GM12872 (cell line): ENCODE measurements at regions not wholly inside any gene's neighbourhood (a gene's known extent, or its start where the extent isn't known, plus 50 kb on each side); places are given as distances from the start of the nearest gene placed in this dataset.

Source experiments
- TF ChIP-seq, protein P1 (sequence below): IDR thresholded peaks from 3 replicates; pipeline ENCODE4 v1.5.1; 2011; ENCODE audit warnings: low read depth, mild to moderate bottlenecking, low read length, moderate library complexity; ENCODE audit not compliant: insufficient read depth

DNA sequence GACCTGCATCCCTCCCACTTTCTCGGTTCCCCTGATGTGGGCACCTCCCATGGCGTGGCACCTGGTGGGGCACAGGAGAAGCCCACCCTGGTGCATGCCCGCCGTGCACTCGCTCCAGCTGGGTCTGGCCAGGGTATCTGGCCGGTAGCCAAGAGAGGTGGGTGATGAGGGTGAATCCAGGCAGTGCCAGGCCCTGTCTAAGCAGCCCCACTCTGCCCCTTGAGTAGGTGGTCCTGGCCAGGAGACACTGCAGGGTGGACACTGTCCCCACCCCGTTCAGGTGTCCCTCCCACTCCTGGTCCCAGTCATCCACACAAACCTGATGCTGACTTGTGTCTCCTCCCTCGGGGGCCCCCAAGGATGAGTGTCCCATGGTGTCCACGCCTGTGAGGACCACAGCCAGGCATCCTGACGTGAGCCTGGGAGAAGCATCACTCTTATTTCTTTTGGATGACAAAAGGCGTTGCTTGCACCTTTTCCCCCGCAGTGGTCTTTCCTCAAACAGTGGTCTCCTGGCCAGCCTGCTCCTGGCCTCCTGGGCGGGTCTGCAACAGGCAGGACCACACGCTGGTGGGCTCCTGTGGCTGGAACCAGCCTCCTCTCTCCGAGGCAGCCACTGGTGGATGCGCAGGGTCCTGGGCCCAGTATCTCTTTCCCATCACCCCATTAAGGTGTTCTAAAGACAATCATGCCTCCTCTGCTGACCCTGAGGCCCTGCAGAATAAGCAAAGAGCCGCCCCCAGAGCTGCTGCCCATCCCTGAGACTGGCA lies 922.3 kb downstream of the BRD1 start:
- TF ChIP-seq, protein P1, sequence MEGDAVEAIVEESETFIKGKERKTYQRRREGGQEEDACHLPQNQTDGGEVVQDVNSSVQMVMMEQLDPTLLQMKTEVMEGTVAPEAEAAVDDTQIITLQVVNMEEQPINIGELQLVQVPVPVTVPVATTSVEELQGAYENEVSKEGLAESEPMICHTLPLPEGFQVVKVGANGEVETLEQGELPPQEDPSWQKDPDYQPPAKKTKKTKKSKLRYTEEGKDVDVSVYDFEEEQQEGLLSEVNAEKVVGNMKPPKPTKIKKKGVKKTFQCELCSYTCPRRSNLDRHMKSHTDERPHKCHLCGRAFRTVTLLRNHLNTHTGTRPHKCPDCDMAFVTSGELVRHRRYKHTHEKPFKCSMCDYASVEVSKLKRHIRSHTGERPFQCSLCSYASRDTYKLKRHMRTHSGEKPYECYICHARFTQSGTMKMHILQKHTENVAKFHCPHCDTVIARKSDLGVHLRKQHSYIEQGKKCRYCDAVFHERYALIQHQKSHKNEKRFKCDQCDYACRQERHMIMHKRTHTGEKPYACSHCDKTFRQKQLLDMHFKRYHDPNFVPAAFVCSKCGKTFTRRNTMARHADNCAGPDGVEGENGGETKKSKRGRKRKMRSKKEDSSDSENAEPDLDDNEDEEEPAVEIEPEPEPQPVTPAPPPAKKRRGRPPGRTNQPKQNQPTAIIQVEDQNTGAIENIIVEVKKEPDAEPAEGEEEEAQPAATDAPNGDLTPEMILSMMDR: no peak

DNA sequence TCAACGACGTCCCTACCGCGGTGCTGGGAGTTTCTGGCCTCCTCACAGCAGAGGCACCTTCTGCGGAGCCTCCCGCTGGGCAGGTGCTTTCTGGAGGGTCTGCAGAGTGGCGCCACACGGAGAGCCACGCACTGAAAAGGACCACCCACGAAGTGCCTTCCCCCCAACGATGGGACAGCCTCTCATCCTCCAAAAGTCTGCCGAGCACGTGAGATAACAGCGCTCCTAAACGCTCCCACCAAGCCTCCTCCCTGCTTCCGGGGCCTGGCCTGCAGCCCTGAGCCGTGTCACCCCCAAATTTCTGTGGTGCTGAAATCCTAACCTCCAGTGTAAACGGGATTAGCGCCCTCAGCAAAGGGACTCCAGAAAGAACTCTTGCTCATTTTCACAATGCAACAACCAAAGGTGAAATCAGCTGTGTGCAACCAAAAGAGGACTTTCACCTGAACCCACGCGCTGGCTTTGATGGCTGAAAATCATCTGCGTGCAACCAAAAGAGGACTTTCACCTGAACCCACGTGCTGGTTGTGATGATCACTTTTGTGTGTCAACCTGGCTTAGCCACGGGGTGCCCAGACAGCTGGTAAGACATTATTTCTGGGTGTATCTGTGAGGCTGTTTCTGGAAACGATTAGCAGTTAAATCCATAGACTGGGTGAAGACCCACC lies 924.6 kb downstream of the BRD1 start:
- TF ChIP-seq, protein P1: no peak

DNA sequence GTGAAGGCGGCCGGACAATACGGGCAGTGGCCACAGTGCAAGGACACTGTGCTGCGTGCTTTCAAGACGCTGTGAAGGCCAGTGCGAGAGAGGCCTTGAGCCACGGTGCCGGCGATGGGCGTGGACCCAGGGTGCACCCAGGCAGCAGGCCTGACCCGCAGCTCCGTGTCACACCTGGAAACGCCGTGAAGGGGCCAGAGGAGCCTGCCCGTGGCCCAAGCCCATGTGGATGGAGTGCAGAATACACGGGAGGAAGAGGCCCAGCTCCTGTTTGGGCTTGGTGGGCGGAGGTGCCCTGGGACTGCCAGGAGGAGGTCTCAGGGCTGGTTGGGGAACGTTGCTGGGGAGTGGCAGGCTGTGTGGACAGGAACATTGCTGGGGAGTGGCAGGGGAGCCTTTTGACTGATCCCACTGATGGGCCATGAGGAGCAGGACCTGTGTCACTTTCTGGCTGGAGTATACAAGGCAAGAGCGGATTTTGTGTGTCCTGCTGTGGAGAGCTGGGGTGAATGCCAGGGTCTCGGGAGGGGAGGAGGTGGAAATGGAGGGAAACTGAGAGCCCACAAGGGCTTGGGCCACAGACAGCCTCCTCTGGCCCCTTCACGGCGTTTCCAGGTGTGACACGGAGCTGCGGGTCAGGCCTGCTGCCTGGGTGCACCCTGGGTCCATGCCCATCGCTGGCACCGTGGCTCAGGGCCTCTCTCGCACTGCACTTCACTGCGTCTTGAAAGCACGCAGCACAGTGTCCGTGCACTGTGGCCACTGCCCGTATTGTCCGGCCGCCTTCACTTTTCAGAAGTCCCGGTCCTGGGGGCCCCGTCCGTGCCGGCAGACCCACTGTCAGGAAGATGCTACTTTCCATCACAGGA lies 925.4 kb downstream of the BRD1 start:
- TF ChIP-seq, protein P1: no peak

DNA sequence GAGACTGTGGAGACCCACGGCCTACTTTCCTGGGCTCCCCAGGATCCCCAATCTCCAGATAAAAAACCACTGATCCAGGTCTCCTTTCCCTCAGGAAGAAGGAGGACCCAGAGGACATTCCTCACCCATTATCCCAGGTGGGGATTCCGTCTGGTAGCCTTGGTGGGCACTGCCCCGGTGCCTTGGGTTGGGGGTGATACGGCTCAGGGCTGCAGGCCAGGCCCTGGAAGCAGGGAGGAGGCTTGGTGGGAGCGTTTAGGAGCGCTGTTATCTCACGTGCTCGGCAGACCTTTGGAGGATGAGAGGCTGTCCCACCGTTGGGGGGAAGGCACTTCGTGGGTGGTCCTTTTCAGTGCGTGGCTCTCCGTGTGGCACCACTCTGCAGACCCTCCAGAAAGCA lies 926.3 kb downstream of the BRD1 start:
- TF ChIP-seq, protein P1: no peak

- TF ChIP-seq, protein P1: no peak
Measured at GRCh38 chr22:48900626-48901025, 927.0 kb downstream of the BRD1 start.

DNA sequence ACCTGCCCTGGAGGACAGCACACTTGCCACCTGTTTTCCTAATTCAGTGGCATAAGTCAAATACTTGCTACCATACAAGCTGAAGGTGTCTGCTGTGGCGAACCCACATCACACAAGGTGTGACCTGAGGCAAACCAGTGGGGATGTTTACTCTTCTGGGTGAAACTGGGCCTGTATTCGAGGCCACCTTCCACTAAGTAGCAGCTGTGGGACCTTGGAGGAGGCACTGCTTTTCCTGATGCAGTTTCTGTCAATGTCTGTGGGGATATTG lies 927.4 kb downstream of the BRD1 start:
- TF ChIP-seq, protein P1: no peak

GRCh38 chr22:48899523-48900326 lies 927.9 kb downstream of the BRD1 start:
- TF ChIP-seq, protein P1: no peak
